Lung (tissue), 11 donors: ENCODE measurements at regions not wholly inside any gene's neighbourhood (a gene's known extent, or its start where the extent isn't known, plus 50 kb on each side); places are given as distances from the start of the nearest gene placed in this dataset.

ENCODE experiments used
- ATAC-seq: fragments of 200-7000 bp; cut with Tn5 transposase; one replicate; pipeline ENCODE4 v1.9.1; 2020; ENCODE audit warnings: moderate number of reproducible peaks; ENCODE audit not compliant: insufficient read depth, low FRiP score
- DNase-seq, 3 donors: peaks; one replicate each; pipeline ENCODE4 v3.0.0-alpha.2; 2013 to 2017
- H3K27ac ChIP-seq, 2 donors: one replicate each; pipeline ENCODE4 v1.5.1; 2013; ENCODE audit warnings: mild to moderate bottlenecking in 2 of 2, moderate library complexity in 2 of 2, control low read depth in 1 of 2, inconsistent platforms in 1 of 2, low read depth in 1 of 2, low read length in 1 of 2
- H3K27me3 ChIP-seq, 3 donors: one replicate each; pipeline ENCODE4 v1.5.1; 2013; ENCODE audit warnings: low read length in 2 of 3; ENCODE audit not compliant: control insufficient read depth in 3 of 3, insufficient read depth in 3 of 3
- H3K36me3 ChIP-seq, 4 donors: one replicate each; pipeline ENCODE4 v1.5.1; 2013; ENCODE audit warnings: low read length in 4 of 4, mild to moderate bottlenecking in 1 of 4, moderate library complexity in 1 of 4; ENCODE audit not compliant: control insufficient read depth in 4 of 4, insufficient read depth in 4 of 4
- H3K4me1 ChIP-seq, 5 donors: one replicate each; pipeline ENCODE4 v1.5.1; 2013; ENCODE audit warnings: low read length in 5 of 5, mild to moderate bottlenecking in 2 of 5, moderate library complexity in 1 of 5; ENCODE audit not compliant: control insufficient read depth in 5 of 5, insufficient read depth in 5 of 5
- H3K4me3 ChIP-seq: one replicate; pipeline ENCODE4 v1.5.1; 2013; ENCODE audit warnings: mild to moderate bottlenecking, control low read depth, moderate library complexity
- H3K9ac ChIP-seq, 2 donors: one replicate each; pipeline ENCODE4 v1.5.1; 2013; ENCODE audit warnings: low read length in 2 of 2, control low read depth in 1 of 2; ENCODE audit not compliant: insufficient read depth in 1 of 2
- H3K9me3 ChIP-seq, 4 donors: one replicate each; pipeline ENCODE4 v1.5.1; 2013; ENCODE audit warnings: low read length in 3 of 4, mild to moderate bottlenecking in 1 of 4, moderate library complexity in 1 of 4; ENCODE audit not compliant: control insufficient read depth in 4 of 4, insufficient read depth in 3 of 4
- WGBS, 2 donors: extraction: QIAGEN DNeasy Blood & Tissue Kit; methylation state at CpG; one replicate each; pipeline ENCODE4 v1.1.7; 2013; 5-methylcytosine and 5-hydroxymethylcytosine counted together
- TF ChIP-seq, protein P1 (sequence below): IDR thresholded peaks from 2 replicates; pipeline ENCODE4 v1.5.1; 2012; ENCODE audit warnings: mild to moderate bottlenecking; ENCODE audit errors: control extremely low read depth, extremely low read depth
- donor health status: control.
- donor health status: control.
- donor health status: Bipolar disorder and iron deficiency.
- donor health status: healthy.
- donor health status: DM: yes; HTN: yes; CAD: no.

DNA sequence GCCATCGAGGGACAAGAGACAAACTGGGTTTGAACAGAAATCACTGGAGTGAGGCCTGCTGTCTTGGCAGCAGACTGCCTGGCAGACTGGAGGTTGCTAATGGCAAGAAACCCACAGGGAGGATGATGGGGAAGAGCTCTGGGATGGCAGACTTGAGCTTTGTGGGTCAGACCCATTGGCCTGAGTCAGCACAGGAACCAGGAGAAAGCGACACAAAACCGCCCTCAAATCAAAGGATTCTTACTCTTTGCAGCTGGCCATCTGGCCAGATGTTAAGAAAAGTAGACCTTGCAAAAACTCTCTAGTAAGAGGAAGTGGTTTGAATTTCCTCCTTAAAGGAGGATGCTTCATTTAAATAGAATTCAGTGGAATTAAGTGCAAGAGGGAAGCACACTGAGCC, 195.2 kb upstream of the JUN start:
- no peaks in the 10 kb centered on the region for H3K9me3 ChIP-seq
- 54 to 70% methylated on average over 3 of the region's 3 CpGs for WGBS, 2 donors
- peaks cover 0 to 14% (median 6%) of the 10 kb centered on the region in 5 donors for H3K4me1 ChIP-seq
- ATAC-seq (no peak), DNase-seq (no peak)
- TF ChIP-seq, protein P1, sequence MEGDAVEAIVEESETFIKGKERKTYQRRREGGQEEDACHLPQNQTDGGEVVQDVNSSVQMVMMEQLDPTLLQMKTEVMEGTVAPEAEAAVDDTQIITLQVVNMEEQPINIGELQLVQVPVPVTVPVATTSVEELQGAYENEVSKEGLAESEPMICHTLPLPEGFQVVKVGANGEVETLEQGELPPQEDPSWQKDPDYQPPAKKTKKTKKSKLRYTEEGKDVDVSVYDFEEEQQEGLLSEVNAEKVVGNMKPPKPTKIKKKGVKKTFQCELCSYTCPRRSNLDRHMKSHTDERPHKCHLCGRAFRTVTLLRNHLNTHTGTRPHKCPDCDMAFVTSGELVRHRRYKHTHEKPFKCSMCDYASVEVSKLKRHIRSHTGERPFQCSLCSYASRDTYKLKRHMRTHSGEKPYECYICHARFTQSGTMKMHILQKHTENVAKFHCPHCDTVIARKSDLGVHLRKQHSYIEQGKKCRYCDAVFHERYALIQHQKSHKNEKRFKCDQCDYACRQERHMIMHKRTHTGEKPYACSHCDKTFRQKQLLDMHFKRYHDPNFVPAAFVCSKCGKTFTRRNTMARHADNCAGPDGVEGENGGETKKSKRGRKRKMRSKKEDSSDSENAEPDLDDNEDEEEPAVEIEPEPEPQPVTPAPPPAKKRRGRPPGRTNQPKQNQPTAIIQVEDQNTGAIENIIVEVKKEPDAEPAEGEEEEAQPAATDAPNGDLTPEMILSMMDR: no peak
- H3K36me3 ChIP-seq: no peaks in the 10 kb centered on the region
- H3K9ac ChIP-seq: no peak overlapping the region
- H3K27me3 ChIP-seq: no peaks in the 10 kb centered on the region
- H3K27ac ChIP-seq: no peak overlapping the region
- no peak overlapping the region for H3K4me3 ChIP-seq

DNA sequence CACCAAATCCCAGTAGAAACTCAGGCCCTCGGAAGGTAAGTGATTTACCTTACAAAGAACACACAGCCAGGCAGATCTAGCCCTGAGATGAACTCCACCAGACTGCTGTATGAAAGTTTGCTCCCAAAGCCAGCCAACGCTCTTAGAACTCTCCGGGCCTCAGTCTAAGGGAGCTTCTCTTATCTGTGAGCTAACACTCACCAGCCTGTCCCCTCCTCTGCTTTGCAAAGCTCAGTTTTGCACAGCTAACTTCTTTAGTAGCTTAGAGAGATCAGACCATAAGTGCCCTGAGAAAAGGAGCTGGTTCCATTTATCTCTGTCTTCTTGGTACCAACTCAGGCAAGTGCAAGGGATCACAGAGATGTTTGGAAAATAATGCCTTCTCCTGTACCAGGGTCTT, 195.8 kb upstream of the JUN start:
- H3K9me3 ChIP-seq: no peaks in the 10 kb centered on the region
- DNase-seq: no peak
- H3K4me3 ChIP-seq: no peak overlapping the region
- peaks cover 0 to 14% (median 6%) of the 10 kb centered on the region in 5 donors for H3K4me1 ChIP-seq
- TF ChIP-seq, protein P1: no peak
- no peak for ATAC-seq
- WGBS, 2 donors: 79 to 91% methylated on average over 3 of the region's 3 CpGs
- H3K9ac ChIP-seq: no peak overlapping the region
- H3K36me3 ChIP-seq: no peaks in the 10 kb centered on the region
- no peak overlapping the region for H3K27ac ChIP-seq
- no peaks in the 10 kb centered on the region for H3K27me3 ChIP-seq

GRCh38 chr1:58981392-58981791, 197.5 kb upstream of the JUN start:
- H3K27me3 ChIP-seq: no peaks in the 10 kb centered on the region
- no peak overlapping the region for H3K4me3 ChIP-seq
- TF ChIP-seq, protein P1: no peak
- no peaks in the 10 kb centered on the region for H3K9me3 ChIP-seq
- H3K9ac ChIP-seq: no peak overlapping the region
- H3K4me1 ChIP-seq: peaks cover 0 to 14% (median 6%) of the 10 kb centered on the region in 5 donors
- 98 to 100% methylated on average over 1 of the region's 1 CpG for WGBS, 2 donors
- DNase-seq (no peak), ATAC-seq (no peak)
- no peak overlapping the region for H3K27ac ChIP-seq
- no peaks in the 10 kb centered on the region for H3K36me3 ChIP-seq
